Smooth muscle cell (in vitro differentiated cells): ENCODE measurements at regions not wholly inside any gene's neighbourhood (a gene's known extent, or its start where the extent isn't known, plus 50 kb on each side); places are given as distances from the start of the nearest gene placed in this dataset.
A peak's percentile ranks its signal among the peaks of the same experiment; 100 is the strongest.
"Not testable (repeated sequence)": the region's sequence is repeated elsewhere in the genome, so short reads cannot be mapped to it uniquely, and the experiment has no call there.

Source experiments
- DNase-seq: peaks from one replicate; lab custom pipeline; 2025; ENCODE audit not compliant: unreplicated experiment; lab: John Stamatoyannopoulos, UW
- H2AFZ ChIP-seq: fragments of 200-600 bp; sonication (generic); 2 replicates; pipeline ENCODE4 v1.6.0; 2016; ENCODE audit warnings: antibody characterized with exemption, low read depth, mild to moderate bottlenecking
- H3F3A ChIP-seq: fragments of 200-600 bp; sonication (generic); 2 replicates; pipeline ENCODE4 v1.6.0; 2017; ENCODE audit warnings: antibody characterized with exemption, low read depth
- H3K27ac ChIP-seq: fragments of 200-600 bp; sonication (generic); 2 replicates; pipeline ENCODE4 v1.5.1; 2016; ENCODE audit warnings: low read depth, mild to moderate bottlenecking
- H3K27me3 ChIP-seq: fragments of 200-600 bp; sonication (generic); 2 replicates; pipeline ENCODE4 v1.6.1; 2016; ENCODE audit warnings: low read depth, mild to moderate bottlenecking
- H3K36me3 ChIP-seq: fragments of 200-600 bp; sonication (generic); 2 replicates; pipeline ENCODE4 v1.5.1; 2016; ENCODE audit warnings: low read depth
- H3K4me1 ChIP-seq: fragments of 200-600 bp; sonication (generic); 2 replicates; pipeline ENCODE4 v1.5.1; 2016; ENCODE audit warnings: low read depth
- H3K4me2 ChIP-seq: fragments of 200-600 bp; sonication (generic); 2 replicates; pipeline ENCODE4 v1.6.0; 2016; ENCODE audit warnings: mild to moderate bottlenecking
- H3K4me3 ChIP-seq: fragments of 200-600 bp; sonication (generic); 2 replicates; pipeline ENCODE4 v1.5.1; 2016; ENCODE audit warnings: mild to moderate bottlenecking
- H3K79me2 ChIP-seq: fragments of 200-600 bp; sonication (generic); 2 replicates; pipeline ENCODE4 v1.6.0; 2016; ENCODE audit warnings: low read depth, mild to moderate bottlenecking
- H3K9ac ChIP-seq: fragments of 200-600 bp; sonication (generic); 2 replicates; pipeline ENCODE4 v1.6.0; 2016; ENCODE audit warnings: low read depth
- H3K9me3 ChIP-seq: fragments of 200-600 bp; sonication (generic); replicated peaks from 2 replicates; pipeline ENCODE4 v1.5.1; 2016; ENCODE audit warnings: low read depth
- H4K20me1 ChIP-seq: fragments of 200-600 bp; sonication (generic); 2 replicates; pipeline ENCODE4 v1.6.0; 2016; ENCODE audit warnings: low read depth
- CTCF ChIP-seq: fragments of 200-600 bp; sonication (generic); IDR thresholded peaks from 2 replicates; pipeline ENCODE4 v1.5.1; 2017; ENCODE audit warnings: borderline replicate concordance, mild to moderate bottlenecking, antibody characterized with exemption; ENCODE audit not compliant: insufficient read depth, poor library complexity, severe bottlenecking
- WGBS: methylation state at CpG from one replicate; pipeline ENCODE4 v1.1.7; 2016; ENCODE audit warnings: low lambda C conversion rate; 5-methylcytosine and 5-hydroxymethylcytosine counted together

- H3K9ac ChIP-seq, result no peak overlapping the region
- peaks cover 3% of the 10 kb centered on the region for H3K4me1 ChIP-seq
- H3K4me3 ChIP-seq, result no peak overlapping the region
- H3K9me3 ChIP-seq, result no peaks in the 10 kb centered on the region
- peaks cover 3% of the 10 kb centered on the region for H3K27me3 ChIP-seq
- H3K79me2 ChIP-seq, result no peaks in the 10 kb centered on the region
- DNase-seq, result no peak
- no peak overlapping the region for H3K27ac ChIP-seq
- no peak overlapping the region for H3K4me2 ChIP-seq
- no peak overlapping the region for H2AFZ ChIP-seq
- no peaks in the 10 kb centered on the region for H3K36me3 ChIP-seq
- TF ChIP-seq CTCF, result peak; percentile 29
- WGBS, result 61% methylated on average over 3 of the region's 3 CpGs
- H4K20me1 ChIP-seq, result no peaks in the 10 kb centered on the region
- H3F3A ChIP-seq, result no peaks in the 10 kb centered on the region
These were observed 94.4 kb upstream of the SIRPA start for GRCh38 chr20:1800777-1801176.

- H3K27ac ChIP-seq, result no peak overlapping the region
- 83% methylated on average over 2 of the region's 2 CpGs for WGBS
- no peaks in the 10 kb centered on the region for H3K79me2 ChIP-seq
- H3K9me3 ChIP-seq, result no peaks in the 10 kb centered on the region
- H2AFZ ChIP-seq, result no peak overlapping the region
- H3K36me3 ChIP-seq, result no peaks in the 10 kb centered on the region
- H3K4me2 ChIP-seq, result no peak overlapping the region
- TF ChIP-seq CTCF, result no peak
- no peaks in the 10 kb centered on the region for H4K20me1 ChIP-seq
- H3K27me3 ChIP-seq, result peaks cover 9% of the 10 kb centered on the region
- no peaks in the 10 kb centered on the region for H3F3A ChIP-seq
- peaks cover 3% of the 10 kb centered on the region for H3K4me1 ChIP-seq
- no peak overlapping the region for H3K9ac ChIP-seq
- DNase-seq, result no peak
- no peak overlapping the region for H3K4me3 ChIP-seq
These were observed 95.0 kb upstream of the SIRPA start for GRCh38 chr20:1800180-1800579.

DNA sequence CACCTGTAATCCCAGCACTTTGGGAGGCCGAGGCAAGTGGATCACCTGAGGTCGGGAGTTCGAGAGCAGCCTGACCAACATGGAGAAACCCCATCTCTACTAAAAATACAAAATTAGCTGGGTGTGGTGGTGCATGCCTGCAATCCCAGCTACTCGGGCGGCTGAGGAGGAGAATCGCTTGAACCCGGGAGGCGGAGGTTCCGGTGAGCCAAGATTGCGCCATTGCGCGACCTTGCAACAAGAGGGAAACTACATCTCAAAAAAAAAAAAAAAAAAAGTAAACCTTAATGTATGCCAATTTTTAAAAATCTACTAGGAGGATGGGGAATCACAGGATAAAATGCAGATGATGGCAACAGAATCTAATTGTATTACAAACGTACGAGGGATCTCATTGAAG, 95.5 kb upstream of the SIRPA start:
- peaks cover 13% of the 10 kb centered on the region for H3K27me3 ChIP-seq
- H2AFZ ChIP-seq, H3K4me2 ChIP-seq, H3K4me3 ChIP-seq, H3K36me3 ChIP-seq, H3K9me3 ChIP-seq, H3F3A ChIP-seq, DNase-seq, H3K79me2 ChIP-seq, H3K27ac ChIP-seq, H4K20me1 ChIP-seq, H3K4me1 ChIP-seq, H3K9ac ChIP-seq: not testable (repeated sequence)
- WGBS, result 95% methylated on average over 14 of the region's 14 CpGs

- peaks cover 3% of the 10 kb centered on the region for H3K4me1 ChIP-seq
- H3K4me2 ChIP-seq, result no peak overlapping the region
- H3F3A ChIP-seq, result no peaks in the 10 kb centered on the region
- H3K79me2 ChIP-seq, result no peaks in the 10 kb centered on the region
- DNase-seq, result no peak
- H2AFZ ChIP-seq, result no peak overlapping the region
- no peaks in the 10 kb centered on the region for H3K9me3 ChIP-seq
- peaks cover 18% of the 10 kb centered on the region for H3K27me3 ChIP-seq
- WGBS, result 97% methylated on average over 2 of the region's 2 CpGs
- no peak overlapping the region for H3K4me3 ChIP-seq
- H3K27ac ChIP-seq, result no peak overlapping the region
- no peaks in the 10 kb centered on the region for H4K20me1 ChIP-seq
- no peak for TF ChIP-seq CTCF
- H3K9ac ChIP-seq, result no peak overlapping the region
- H3K36me3 ChIP-seq, result no peaks in the 10 kb centered on the region
These were observed 96.2 kb upstream of the SIRPA start for GRCh38 chr20:1798982-1799381.
